ENCODE measurements at regions not wholly inside any gene's neighbourhood (a gene's known extent, or its start where the extent isn't known, plus 50 kb on each side); places are given as distances from the start of the nearest gene placed in this dataset.

DNA sequence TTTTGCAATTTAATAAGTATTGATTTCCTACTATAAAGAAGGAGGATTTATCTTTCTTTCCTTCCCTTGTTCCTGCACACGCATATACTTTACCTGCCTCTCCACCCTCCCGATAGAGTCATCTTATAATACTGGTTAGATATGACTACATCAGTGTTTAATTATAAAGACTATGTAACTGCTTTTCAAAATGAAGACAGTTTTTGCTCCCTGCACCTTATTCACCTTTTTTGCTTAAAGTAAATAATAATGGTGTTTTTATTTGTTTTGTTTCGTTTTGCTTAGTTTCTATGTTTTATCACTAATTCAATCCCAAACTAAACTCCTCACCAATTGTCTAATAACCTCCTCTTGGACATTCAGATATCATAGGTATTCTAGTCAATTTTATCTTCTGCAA is 101.9 kb upstream of the RORA start:
- TF ChIP-seq, protein P1, sequence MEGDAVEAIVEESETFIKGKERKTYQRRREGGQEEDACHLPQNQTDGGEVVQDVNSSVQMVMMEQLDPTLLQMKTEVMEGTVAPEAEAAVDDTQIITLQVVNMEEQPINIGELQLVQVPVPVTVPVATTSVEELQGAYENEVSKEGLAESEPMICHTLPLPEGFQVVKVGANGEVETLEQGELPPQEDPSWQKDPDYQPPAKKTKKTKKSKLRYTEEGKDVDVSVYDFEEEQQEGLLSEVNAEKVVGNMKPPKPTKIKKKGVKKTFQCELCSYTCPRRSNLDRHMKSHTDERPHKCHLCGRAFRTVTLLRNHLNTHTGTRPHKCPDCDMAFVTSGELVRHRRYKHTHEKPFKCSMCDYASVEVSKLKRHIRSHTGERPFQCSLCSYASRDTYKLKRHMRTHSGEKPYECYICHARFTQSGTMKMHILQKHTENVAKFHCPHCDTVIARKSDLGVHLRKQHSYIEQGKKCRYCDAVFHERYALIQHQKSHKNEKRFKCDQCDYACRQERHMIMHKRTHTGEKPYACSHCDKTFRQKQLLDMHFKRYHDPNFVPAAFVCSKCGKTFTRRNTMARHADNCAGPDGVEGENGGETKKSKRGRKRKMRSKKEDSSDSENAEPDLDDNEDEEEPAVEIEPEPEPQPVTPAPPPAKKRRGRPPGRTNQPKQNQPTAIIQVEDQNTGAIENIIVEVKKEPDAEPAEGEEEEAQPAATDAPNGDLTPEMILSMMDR (IDR thresholded peaks at IDR 0.05), result no peak
- no peak for TF ChIP-seq ZFX (IDR thresholded peaks at IDR 0.05; ENCODE audit: borderline replicate concordance)
